ENCODE measurements at regions not wholly inside any gene's neighbourhood (a gene's known extent, or its start where the extent isn't known, plus 50 kb on each side); places are given as distances from the start of the nearest gene placed in this dataset.

- no peak overlapping the region for H3K4me3 ChIP-seq
- no TSS peak for BruUV-seq (replicated peaks)
- no peaks in the 10 kb centered on the region for H3K27me3 ChIP-seq (replicated peaks in 1 of 2; ENCODE audit: control insufficient read depth in 2 of 2, insufficient read depth in 2 of 2, low read length in 1 of 2)
- H3K9ac ChIP-seq (ENCODE audit: control insufficient read depth, insufficient read depth, low read length): no peak overlapping the region
- ChIA-PET CTCF (interaction anchor here (1.2 to 4.1 kb wide), 3 partner anchors 9 to 79 kb away, joined by 3 to 23 read pairs (median 9); no protein-coding TSS in a partner anchor), SMC1A (ENCODE audit: uncharacterized antibody, unreplicated experiment) (interaction anchor here (0.6 to 2.5 kb wide), 5 partner anchors 10 to 303 kb away, joined by 3 to 8 read pairs (median 3); no protein-coding TSS in a partner anchor), RAD21 (ENCODE audit: unreplicated experiment) (interaction anchor here (1.6 kb wide), 1 partner anchor 20 kb away, joined by 3 read pairs; no protein-coding TSS in a partner anchor), POLR2A (no interaction called here)
- H2AFZ ChIP-seq (ENCODE audit: control insufficient read depth, low read depth, low read length): no peak overlapping the region
- no peaks in the 10 kb centered on the region for H3K9me3 ChIP-seq (replicated peaks; ENCODE audit: control insufficient read depth, insufficient read depth, low read length)
- no peaks in the 10 kb centered on the region for H3K4me1 ChIP-seq (ENCODE audit: control insufficient read depth, insufficient read depth, low read length)
- intact Hi-C loops (cut with micrococcal nuclease; ENCODE audit: unreplicated experiment): no loop called here
- no peaks in the 10 kb centered on the region for H4K20me1 ChIP-seq (ENCODE audit: control insufficient read depth, insufficient read depth)
- DNase-seq (ENCODE audit: low read depth, low spot score) (no peak), ATAC-seq (no peak), FAIRE-seq (no peak)
- H3K27ac ChIP-seq (ENCODE audit: control insufficient read depth, insufficient read depth): no peak overlapping the region
- no peak for TF ChIP-seq NFYB (IDR thresholded peaks at IDR 0.05; ENCODE audit: insufficient read depth, low read depth, low read length)
- TF ChIP-seq JUND (IDR thresholded peaks at IDR 0.05; ENCODE audit: low read depth, low read length): no peak
- TF ChIP-seq NBN (IDR thresholded peaks at IDR 0.05): no peak
- TF ChIP-seq PRDM15 (CRISPR knock-in tag; IDR thresholded peaks at IDR 0.05): no peak
- no peaks in the 10 kb centered on the region for H3K79me2 ChIP-seq (ENCODE audit: control insufficient read depth, insufficient read depth, low read length)
- no peaks in the 10 kb centered on the region for H3K36me3 ChIP-seq (ENCODE audit: control insufficient read depth in 2 of 2, insufficient read depth in 2 of 2, low read length in 1 of 2)
- no peak overlapping the region for H3K4me2 ChIP-seq (ENCODE audit: control insufficient read depth, insufficient read depth)
- in situ Hi-C loops (cut with MboI): no loop called here
Observed at GRCh38 chr5:102701748-102702147, 53.4 kb upstream of the PAM start.

All from GM12878 (cell line).